ENCODE measurements at regions not wholly inside any gene's neighbourhood (a gene's known extent, or its start where the extent isn't known, plus 50 kb on each side); places are given as distances from the start of the nearest gene placed in this dataset.

DNA sequence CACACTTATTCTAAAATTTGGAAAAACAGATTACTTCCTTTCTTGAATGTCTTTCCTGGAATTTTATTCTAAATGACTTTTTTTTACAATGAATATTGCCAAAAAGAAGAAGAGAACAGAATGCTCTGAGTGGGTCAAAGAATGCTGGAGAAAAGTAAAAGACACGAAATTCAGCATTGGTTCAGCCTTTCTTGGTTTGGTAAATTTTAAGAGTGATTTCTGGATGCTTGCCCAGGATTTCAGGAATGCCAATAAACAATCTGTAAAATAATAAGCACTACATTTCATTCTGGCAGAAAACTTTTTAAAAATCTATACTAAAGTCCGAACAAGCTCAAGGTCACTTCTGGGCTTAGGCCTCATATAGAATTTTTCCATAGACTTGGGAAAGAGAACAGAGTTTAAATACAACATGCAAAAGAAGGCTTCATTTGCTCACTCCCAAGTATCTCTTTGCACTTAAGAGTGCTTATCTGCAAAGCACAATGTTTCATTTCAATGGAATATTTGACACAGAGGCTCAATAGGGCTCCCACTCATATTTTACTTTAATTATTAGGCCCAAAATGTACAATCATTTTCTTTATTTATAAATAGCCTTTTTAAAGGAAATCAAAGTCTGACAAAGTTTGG is 359.5 kb upstream of the ANKRD30A start:
- no CpG with 5 or more reads among the region's 2 CpGs for WGBS (ENCODE audit: extremely low coverage, insufficient coverage, low lambda C conversion rate)
- no peak overlapping the region for H3K4me2 ChIP-seq (ENCODE audit: low read length)
- H3K56ac ChIP-seq (ENCODE audit: low read length) = no peak overlapping the region
- H3K4ac ChIP-seq (ENCODE audit: low read depth, low read length) = no peak overlapping the region
- H3K4me1 ChIP-seq (ENCODE audit: control insufficient read depth, low read depth, low read length) = no peaks in the 10 kb centered on the region
- no peak overlapping the region for H3K23ac ChIP-seq (ENCODE audit: low read length)
- H2BK15ac ChIP-seq (replicated peaks; ENCODE audit: low read depth) = no peak overlapping the region
- no peaks in the 10 kb centered on the region for H3K79me2 ChIP-seq (ENCODE audit: control insufficient read depth, insufficient read depth, low read length)
- H3K4me3 ChIP-seq (ENCODE audit: low read length) = no peak overlapping the region
- no peak overlapping the region for H2BK120ac ChIP-seq (ENCODE audit: low read depth, low read length)
- no peak overlapping the region for H2BK5ac ChIP-seq (ENCODE audit: low read length)
- H3K27me3 ChIP-seq (ENCODE audit: insufficient read depth, low read length, poor library complexity) = no peaks in the 10 kb centered on the region
- H3K79me1 ChIP-seq (ENCODE audit: low read length) = no peaks in the 10 kb centered on the region
- DNase-seq = no peak
- H2AK5ac ChIP-seq (ENCODE audit: low read length) = no peak overlapping the region
- H4K5ac ChIP-seq (ENCODE audit: low read length) = no peak overlapping the region
- no peak overlapping the region for H3K27ac ChIP-seq (ENCODE audit: low read depth, low read length)
- H4K8ac ChIP-seq (ENCODE audit: low read depth, low read length) = no peak overlapping the region
- no peak overlapping the region for H3K9ac ChIP-seq (ENCODE audit: low read length)
- no peak overlapping the region for H3K18ac ChIP-seq (ENCODE audit: low read length)
- H3K36me3 ChIP-seq (ENCODE audit: control insufficient read depth, insufficient read depth, low read length) = no peaks in the 10 kb centered on the region

- Histone ChIP-seq H2BK5ac (ENCODE audit: low read length) (no peak overlapping the region), H3K79me2 (ENCODE audit: control insufficient read depth, insufficient read depth, low read length) (no peaks in the 10 kb centered on the region), H4K5ac (ENCODE audit: low read length) (no peak overlapping the region), H3K4me2 (ENCODE audit: low read length) (no peak overlapping the region), H3K27me3 (ENCODE audit: insufficient read depth, low read length, poor library complexity) (no peaks in the 10 kb centered on the region), H3K4me1 (ENCODE audit: control insufficient read depth, low read depth, low read length) (no peaks in the 10 kb centered on the region), H3K23ac (ENCODE audit: low read length) (no peak overlapping the region), H3K4me3 (ENCODE audit: low read length) (no peak overlapping the region), H2BK15ac (replicated peaks; ENCODE audit: low read depth) (no peak overlapping the region), H2AK5ac (ENCODE audit: low read length) (no peak overlapping the region), H3K56ac (ENCODE audit: low read length) (no peak overlapping the region), H4K8ac (ENCODE audit: low read depth, low read length) (no peak overlapping the region), H3K9ac (ENCODE audit: low read length) (no peak overlapping the region), H3K79me1 (ENCODE audit: low read length) (no peaks in the 10 kb centered on the region), H3K36me3 (ENCODE audit: control insufficient read depth, insufficient read depth, low read length) (no peaks in the 10 kb centered on the region), H2BK120ac (ENCODE audit: low read depth, low read length) (no peak overlapping the region), H3K4ac (ENCODE audit: low read depth, low read length) (no peak overlapping the region), H3K18ac (ENCODE audit: low read length) (no peak overlapping the region), H3K27ac (ENCODE audit: low read depth, low read length) (no peak overlapping the region)
- no peak for DNase-seq
- WGBS (ENCODE audit: extremely low coverage, insufficient coverage, low lambda C conversion rate) = no CpG with 5 or more reads among the region's 4 CpGs
Measured at GRCh38 chr10:36764823-36765222, 360.6 kb upstream of the ANKRD30A start.

DNA sequence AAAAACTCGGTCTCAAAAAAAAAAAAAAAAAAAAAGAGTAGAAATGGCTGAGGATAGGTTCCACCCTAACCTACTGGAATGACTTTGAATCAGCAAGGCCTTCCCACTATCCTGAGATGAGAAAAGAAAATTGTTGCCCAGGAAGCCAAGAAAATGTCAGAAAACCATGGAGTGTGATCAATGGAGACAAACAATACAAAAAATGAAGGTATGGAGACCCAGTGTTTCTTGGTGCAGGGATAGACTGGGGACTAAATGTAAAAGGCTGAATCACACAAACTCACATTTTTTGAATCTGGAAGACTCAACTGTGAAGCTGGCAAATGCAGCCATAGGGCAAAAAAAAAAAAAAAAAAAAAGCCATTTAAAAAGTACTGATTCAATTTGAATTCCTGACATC is 364.3 kb upstream of the ANKRD30A start:
- no peaks in the 10 kb centered on the region for H3K79me2 ChIP-seq (ENCODE audit: control insufficient read depth, insufficient read depth, low read length)
- no peak overlapping the region for H3K23ac ChIP-seq (ENCODE audit: low read length)
- no peak overlapping the region for H2BK5ac ChIP-seq (ENCODE audit: low read length)
- H2BK120ac ChIP-seq (ENCODE audit: low read depth, low read length) = no peak overlapping the region
- no peak overlapping the region for H2AK5ac ChIP-seq (ENCODE audit: low read length)
- no peak overlapping the region for H3K18ac ChIP-seq (ENCODE audit: low read length)
- H3K4ac ChIP-seq (ENCODE audit: low read depth, low read length) = no peak overlapping the region
- no peaks in the 10 kb centered on the region for H3K36me3 ChIP-seq (ENCODE audit: control insufficient read depth, insufficient read depth, low read length)
- WGBS (ENCODE audit: extremely low coverage, insufficient coverage, low lambda C conversion rate) = no CpG with 5 or more reads among the region's 1 CpG
- no peak for DNase-seq
- no peak overlapping the region for H4K8ac ChIP-seq (ENCODE audit: low read depth, low read length)
- H3K27me3 ChIP-seq (ENCODE audit: insufficient read depth, low read length, poor library complexity) = no peaks in the 10 kb centered on the region
- H3K27ac ChIP-seq (ENCODE audit: low read depth, low read length) = no peak overlapping the region
- no peaks in the 10 kb centered on the region for H3K4me1 ChIP-seq (ENCODE audit: control insufficient read depth, low read depth, low read length)
- H3K4me3 ChIP-seq (ENCODE audit: low read length) = no peak overlapping the region
- no peaks in the 10 kb centered on the region for H3K79me1 ChIP-seq (ENCODE audit: low read length)
- H2BK15ac ChIP-seq (replicated peaks; ENCODE audit: low read depth) = no peak overlapping the region
- no peak overlapping the region for H4K5ac ChIP-seq (ENCODE audit: low read length)
- no peak overlapping the region for H3K4me2 ChIP-seq (ENCODE audit: low read length)
- no peak overlapping the region for H3K56ac ChIP-seq (ENCODE audit: low read length)
- H3K9ac ChIP-seq (ENCODE audit: low read length) = no peak overlapping the region

DNA sequence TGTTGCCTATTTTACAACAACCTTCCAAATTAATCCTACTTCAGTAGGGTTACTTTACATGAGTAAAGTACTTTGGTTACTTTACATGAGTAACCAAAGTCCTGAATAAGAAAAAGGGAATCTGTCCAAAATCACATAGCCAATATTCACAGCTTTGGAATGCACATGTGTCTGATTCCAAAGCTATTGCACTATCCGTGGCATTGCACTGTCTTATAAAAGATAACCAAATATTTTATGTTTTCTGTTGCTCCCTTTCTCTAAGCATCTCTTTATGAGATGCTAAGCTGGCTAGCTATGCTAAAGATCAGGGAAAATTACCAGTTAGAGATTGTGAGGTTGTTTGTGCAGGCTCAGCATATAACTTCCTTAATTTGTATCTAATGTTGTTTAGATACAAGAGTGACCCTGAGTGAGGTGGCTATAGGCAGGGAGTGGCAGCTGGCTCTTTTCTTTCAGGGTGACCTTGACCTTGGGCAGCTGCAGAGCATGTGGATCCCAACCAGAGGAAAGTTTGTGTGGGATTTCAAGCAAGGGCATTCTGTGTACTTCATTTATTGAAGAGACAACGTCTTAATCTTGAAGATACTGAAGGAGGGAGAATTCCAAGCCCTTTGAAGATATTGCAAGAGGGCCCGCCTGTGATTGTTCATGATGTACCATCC is 366.1 kb upstream of the ANKRD30A start:
- Histone ChIP-seq H3K4me1 (ENCODE audit: control insufficient read depth, low read depth, low read length) (no peaks in the 10 kb centered on the region), H3K4ac (ENCODE audit: low read depth, low read length) (no peak overlapping the region), H3K9ac (ENCODE audit: low read length) (no peak overlapping the region), H3K23ac (ENCODE audit: low read length) (no peak overlapping the region), H4K8ac (ENCODE audit: low read depth, low read length) (no peak overlapping the region), H3K56ac (ENCODE audit: low read length) (no peak overlapping the region), H2AK5ac (ENCODE audit: low read length) (no peak overlapping the region), H3K18ac (ENCODE audit: low read length) (no peak overlapping the region), H4K5ac (ENCODE audit: low read length) (no peak overlapping the region), H2BK120ac (ENCODE audit: low read depth, low read length) (no peak overlapping the region), H3K27me3 (ENCODE audit: insufficient read depth, low read length, poor library complexity) (no peaks in the 10 kb centered on the region), H3K79me1 (ENCODE audit: low read length) (no peaks in the 10 kb centered on the region), H2BK5ac (ENCODE audit: low read length) (no peak overlapping the region), H3K36me3 (ENCODE audit: control insufficient read depth, insufficient read depth, low read length) (no peaks in the 10 kb centered on the region), H3K27ac (ENCODE audit: low read depth, low read length) (no peak overlapping the region), H2BK15ac (replicated peaks; ENCODE audit: low read depth) (no peak overlapping the region), H3K4me2 (ENCODE audit: low read length) (no peak overlapping the region), H3K79me2 (ENCODE audit: control insufficient read depth, insufficient read depth, low read length) (no peaks in the 10 kb centered on the region), H3K4me3 (ENCODE audit: low read length) (no peak overlapping the region)
- no CpG with 5 or more reads among the region's 3 CpGs for WGBS (ENCODE audit: extremely low coverage, insufficient coverage, low lambda C conversion rate)
- no peak for DNase-seq

- no peak overlapping the region for H4K5ac ChIP-seq (ENCODE audit: low read length)
- no peak overlapping the region for H3K4me2 ChIP-seq (ENCODE audit: low read length)
- no peak overlapping the region for H4K8ac ChIP-seq (ENCODE audit: low read depth, low read length)
- no peaks in the 10 kb centered on the region for H3K27me3 ChIP-seq (ENCODE audit: insufficient read depth, low read length, poor library complexity)
- DNase-seq = no peak
- no peak overlapping the region for H2BK15ac ChIP-seq (replicated peaks; ENCODE audit: low read depth)
- WGBS (ENCODE audit: extremely low coverage, insufficient coverage, low lambda C conversion rate) = no CpG with 5 or more reads among the region's 19 CpGs
- no peaks in the 10 kb centered on the region for H3K79me1 ChIP-seq (ENCODE audit: low read length)
- H3K23ac ChIP-seq (ENCODE audit: low read length) = no peak overlapping the region
- no peak overlapping the region for H2BK120ac ChIP-seq (ENCODE audit: low read depth, low read length)
- H3K4me1 ChIP-seq (ENCODE audit: control insufficient read depth, low read depth, low read length) = no peaks in the 10 kb centered on the region
- no peaks in the 10 kb centered on the region for H3K79me2 ChIP-seq (ENCODE audit: control insufficient read depth, insufficient read depth, low read length)
- no peak overlapping the region for H3K4ac ChIP-seq (ENCODE audit: low read depth, low read length)
- no peak overlapping the region for H3K56ac ChIP-seq (ENCODE audit: low read length)
- no peak overlapping the region for H2AK5ac ChIP-seq (ENCODE audit: low read length)
- no peak overlapping the region for H3K27ac ChIP-seq (ENCODE audit: low read depth, low read length)
- H3K18ac ChIP-seq (ENCODE audit: low read length) = no peak overlapping the region
- no peak overlapping the region for H2BK5ac ChIP-seq (ENCODE audit: low read length)
- no peak overlapping the region for H3K4me3 ChIP-seq (ENCODE audit: low read length)
- no peaks in the 10 kb centered on the region for H3K36me3 ChIP-seq (ENCODE audit: control insufficient read depth, insufficient read depth, low read length)
- H3K9ac ChIP-seq (ENCODE audit: low read length) = no peak overlapping the region
Measured at GRCh38 chr10:36748128-36748871, 377.1 kb upstream of the ANKRD30A start.
